ENCODE measurements at regions not wholly inside any gene's neighbourhood (a gene's known extent, or its start where the extent isn't known, plus 50 kb on each side); places are given as distances from the start of the nearest gene placed in this dataset.

GRCh38 chr3:22960105-22960984, 242.8 kb upstream of the UBE2E2 start:
- DNase-seq (ENCODE audit: extremely low read depth in 1 of 11, low read depth in 9 of 11, low spot score in 4 of 11), result peak in 7 of 11 donors; percentile 33 to 57 (median 47)

GRCh38 chr3:22962244-22962643, 240.9 kb upstream of the UBE2E2 start:
- no peak for DNase-seq (ENCODE audit: extremely low read depth in 1 of 11, low read depth in 9 of 11, low spot score in 4 of 11)

- no peak for DNase-seq (ENCODE audit: extremely low read depth in 1 of 11, low read depth in 9 of 11, low spot score in 4 of 11)
Measured at GRCh38 chr3:22966349-22966748, 236.8 kb upstream of the UBE2E2 start.

- DNase-seq (ENCODE audit: extremely low read depth in 1 of 11, low read depth in 9 of 11, low spot score in 4 of 11), result no peak
Measured at GRCh38 chr3:22969276-22969675, 233.9 kb upstream of the UBE2E2 start.

- DNase-seq (ENCODE audit: extremely low read depth in 1 of 11, low read depth in 9 of 11, low spot score in 4 of 11), result no peak
Measured at GRCh38 chr3:22971497-22971896, 231.6 kb upstream of the UBE2E2 start.

- no peak for DNase-seq (ENCODE audit: extremely low read depth in 1 of 11, low read depth in 9 of 11, low spot score in 4 of 11)
Measured at GRCh38 chr3:22977042-22977441, 226.1 kb upstream of the UBE2E2 start.

GRCh38 chr3:22977650-22978289, 225.4 kb upstream of the UBE2E2 start:
- no peak for DNase-seq (ENCODE audit: extremely low read depth in 1 of 11, low read depth in 9 of 11, low spot score in 4 of 11)

GRCh38 chr3:22979581-22979980, 223.5 kb upstream of the UBE2E2 start:
- no peak for DNase-seq (ENCODE audit: extremely low read depth in 1 of 11, low read depth in 9 of 11, low spot score in 4 of 11)

- DNase-seq (ENCODE audit: extremely low read depth in 1 of 11, low read depth in 9 of 11, low spot score in 4 of 11), result no peak
Measured at GRCh38 chr3:22980346-22980745, 222.8 kb upstream of the UBE2E2 start.

GRCh38 chr3:22981166-22981565, 222.0 kb upstream of the UBE2E2 start:
- DNase-seq (ENCODE audit: extremely low read depth in 1 of 11, low read depth in 9 of 11, low spot score in 4 of 11), result no peak

- DNase-seq (ENCODE audit: extremely low read depth in 1 of 11, low read depth in 9 of 11, low spot score in 4 of 11), result no peak
Measured at GRCh38 chr3:22981861-22982260, 221.3 kb upstream of the UBE2E2 start.

GRCh38 chr3:22982981-22983587, 220.0 kb upstream of the UBE2E2 start:
- no peak for DNase-seq (ENCODE audit: extremely low read depth in 1 of 11, low read depth in 9 of 11, low spot score in 4 of 11)

GRCh38 chr3:22986958-22987357, 216.2 kb upstream of the UBE2E2 start:
- DNase-seq (ENCODE audit: extremely low read depth in 1 of 11, low read depth in 9 of 11, low spot score in 4 of 11), result no peak

GRCh38 chr3:22988566-22988965, 214.6 kb upstream of the UBE2E2 start:
- DNase-seq (ENCODE audit: extremely low read depth in 1 of 11, low read depth in 9 of 11, low spot score in 4 of 11), result no peak

- no peak for DNase-seq (ENCODE audit: extremely low read depth in 1 of 11, low read depth in 9 of 11, low spot score in 4 of 11)
Measured at GRCh38 chr3:22989716-22990115, 213.4 kb upstream of the UBE2E2 start.

GRCh38 chr3:22990291-22991200, 212.6 kb upstream of the UBE2E2 start:
- no peak for DNase-seq (ENCODE audit: extremely low read depth in 1 of 11, low read depth in 9 of 11, low spot score in 4 of 11)

- DNase-seq (ENCODE audit: extremely low read depth in 1 of 11, low read depth in 9 of 11, low spot score in 4 of 11), result no peak
Measured at GRCh38 chr3:22994781-22995180, 208.3 kb upstream of the UBE2E2 start.

- no peak for DNase-seq (ENCODE audit: extremely low read depth in 1 of 11, low read depth in 9 of 11, low spot score in 4 of 11)
Measured at GRCh38 chr3:22996920-22997571, 206.1 kb upstream of the UBE2E2 start.

GRCh38 chr3:23000371-23000770, 202.8 kb upstream of the UBE2E2 start:
- peak in 9 of 11 donors; percentile 19 to 55 (median 37) for DNase-seq (ENCODE audit: extremely low read depth in 1 of 11, low read depth in 9 of 11, low spot score in 4 of 11)
